Ovary (tissue), 7 donors: ENCODE measurements at regions not wholly inside any gene's neighbourhood (a gene's known extent, or its start where the extent isn't known, plus 50 kb on each side); places are given as distances from the start of the nearest gene placed in this dataset.

Source experiments
- DNase-seq, 5 donors: peaks; one replicate each; pipeline ENCODE4 v3.0.0-alpha.2; 2019 to 2020
- H3K27ac ChIP-seq, 2 donors: fragments of 200-600 bp; one replicate each; pipeline versions ENCODE4 v1.5.1 to v1.8.0; 2019 to 2022
- H3K27me3 ChIP-seq: fragments of 200-600 bp; one replicate; pipeline ENCODE4 v1.8.0; 2022
- H3K36me3 ChIP-seq: fragments of 200-600 bp; sonication (generic); one replicate; pipeline ENCODE4 v1.5.1; 2019
- H3K4me1 ChIP-seq: one replicate; pipeline ENCODE4 v1.8.1; 2013; ENCODE audit warnings: mild to moderate bottlenecking, moderate library complexity; ENCODE audit not compliant: insufficient read depth
- H3K4me3 ChIP-seq: fragments of 200-600 bp; sonication (generic); one replicate; pipeline ENCODE4 v1.5.1; 2017
- H3K9me3 ChIP-seq, 2 donors: fragments of 200-600 bp in 1 of 2; sonication (generic) in 1 of 2; one replicate each; pipeline versions ENCODE4 v1.5.1 to v1.8.1; 2013 to 2019; ENCODE audit warnings: mild to moderate bottlenecking in 1 of 2, moderate library complexity in 1 of 2
- EP300 ChIP-seq: sonication (generic); formaldehyde crosslinking; IDR thresholded peaks from one replicate; pipeline ENCODE4 v1.6.1; 2017; ENCODE audit warnings: antibody characterized with exemption
- POLR2A ChIP-seq: fragments of 450-650 bp; IDR thresholded peaks from one replicate; pipeline ENCODE4 v1.6.1; 2017; ENCODE audit warnings: antibody characterized with exemption, mild to moderate bottlenecking, moderate library complexity
- WGBS, 3 donors: extraction: QIAGEN DNeasy Blood & Tissue Kit in 1 of 3; methylation state at CpG; one replicate each; pipeline versions ENCODE4 v1.1.5 to v1.1.7; 2013 to 2017; 5-methylcytosine and 5-hydroxymethylcytosine counted together
- intact Hi-C, 4 donors: fragments of 100-400 bp; cut with DNase I; formaldehyde crosslinking; loops; one replicate each; pipeline versions ENCODE4 v1.11.0 to v1.15.1; 2022 to 2023
- TF ChIP-seq, protein P1 (sequence below), 3 donors: fragments of 450-650 bp in 2 of 3; fragments of 200-600 bp in 1 of 3; IDR thresholded peaks; one replicate each; pipeline versions ENCODE4 v1.5.1 to v1.8.0; 2016 to 2022; ENCODE audit warnings: antibody characterized with exemption in 3 of 3, mild to moderate bottlenecking in 1 of 3
- donor health status: DM: no; HTN: no; CAD: no; lungs with moderate emphysema.
- donor health status: DM: no; HTN: no; CAD: no.
- donor health status: Bipolar disorder and iron deficiency.
- donor health status: DM: no; HTN: no; CAD: no.
- donor health status: DM: yes; HTN: yes; CAD: no.

- no peak for DNase-seq
- H3K27ac ChIP-seq = no peak overlapping the region
- TF ChIP-seq, protein P1, sequence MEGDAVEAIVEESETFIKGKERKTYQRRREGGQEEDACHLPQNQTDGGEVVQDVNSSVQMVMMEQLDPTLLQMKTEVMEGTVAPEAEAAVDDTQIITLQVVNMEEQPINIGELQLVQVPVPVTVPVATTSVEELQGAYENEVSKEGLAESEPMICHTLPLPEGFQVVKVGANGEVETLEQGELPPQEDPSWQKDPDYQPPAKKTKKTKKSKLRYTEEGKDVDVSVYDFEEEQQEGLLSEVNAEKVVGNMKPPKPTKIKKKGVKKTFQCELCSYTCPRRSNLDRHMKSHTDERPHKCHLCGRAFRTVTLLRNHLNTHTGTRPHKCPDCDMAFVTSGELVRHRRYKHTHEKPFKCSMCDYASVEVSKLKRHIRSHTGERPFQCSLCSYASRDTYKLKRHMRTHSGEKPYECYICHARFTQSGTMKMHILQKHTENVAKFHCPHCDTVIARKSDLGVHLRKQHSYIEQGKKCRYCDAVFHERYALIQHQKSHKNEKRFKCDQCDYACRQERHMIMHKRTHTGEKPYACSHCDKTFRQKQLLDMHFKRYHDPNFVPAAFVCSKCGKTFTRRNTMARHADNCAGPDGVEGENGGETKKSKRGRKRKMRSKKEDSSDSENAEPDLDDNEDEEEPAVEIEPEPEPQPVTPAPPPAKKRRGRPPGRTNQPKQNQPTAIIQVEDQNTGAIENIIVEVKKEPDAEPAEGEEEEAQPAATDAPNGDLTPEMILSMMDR (IDR thresholded peaks at IDR 0.05) = no peak
- no peak for TF ChIP-seq EP300
- no peak for TF ChIP-seq POLR2A
- no peaks in the 10 kb centered on the region for H3K36me3 ChIP-seq
- no peak overlapping the region for H3K4me3 ChIP-seq
- no peaks in the 10 kb centered on the region for H3K4me1 ChIP-seq
- 71 to 78% (median 74%) methylated on average over 3 of the region's 3 CpGs for WGBS, 3 donors
- intact Hi-C loops = no loop called here
- H3K9me3 ChIP-seq = no peaks in the 10 kb centered on the region
- H3K27me3 ChIP-seq = no peaks in the 10 kb centered on the region
Observed at GRCh38 chr2:235286622-235287374, 207.0 kb upstream of the AGAP1 start.

DNA sequence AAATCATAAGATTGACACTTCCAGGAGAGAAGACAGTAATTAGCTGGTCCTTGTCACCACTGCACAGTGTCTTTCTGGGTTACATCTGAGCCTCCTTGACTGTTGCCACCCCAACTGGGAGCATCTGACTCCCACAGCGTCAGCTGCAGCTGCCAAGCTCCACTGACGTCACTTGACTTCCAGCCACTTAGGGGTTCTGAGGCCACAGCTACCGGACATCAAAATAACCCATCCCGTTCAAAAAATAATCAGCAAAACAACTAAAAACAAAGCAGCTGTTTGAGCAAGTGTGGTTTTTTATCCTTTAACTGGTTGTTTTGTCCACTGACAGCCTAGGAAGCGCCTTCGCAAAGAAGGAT, 206.5 kb upstream of the AGAP1 start:
- TF ChIP-seq EP300 (no peak), POLR2A (no peak)
- TF ChIP-seq, protein P1 (IDR thresholded peaks at IDR 0.05) = no peak
- Histone ChIP-seq H3K9me3 (no peaks in the 10 kb centered on the region), H3K4me3 (no peak overlapping the region), H3K36me3 (no peaks in the 10 kb centered on the region), H3K27ac (no peak overlapping the region), H3K27me3 (no peaks in the 10 kb centered on the region), H3K4me1 (no peaks in the 10 kb centered on the region)
- intact Hi-C loops = no loop called here
- peak in 1 of 5 donors; percentile 41 for DNase-seq
- 6 to 8% (median 6%) methylated on average over 6 of the region's 6 CpGs for WGBS, 3 donors

- Histone ChIP-seq H3K4me1 (no peaks in the 10 kb centered on the region), H3K9me3 (no peaks in the 10 kb centered on the region), H3K27me3 (no peaks in the 10 kb centered on the region), H3K27ac (no peak overlapping the region), H3K4me3 (no peak overlapping the region), H3K36me3 (no peaks in the 10 kb centered on the region)
- intact Hi-C loops = no loop called here
- 71 to 78% (median 74%) methylated on average over 4 of the region's 4 CpGs for WGBS, 3 donors
- DNase-seq = no peak
- TF ChIP-seq EP300 (no peak), POLR2A (no peak)
- TF ChIP-seq, protein P1 (IDR thresholded peaks at IDR 0.05) = no peak
Observed at GRCh38 chr2:235291461-235291860, 202.4 kb upstream of the AGAP1 start.

- no peaks in the 10 kb centered on the region for H3K27me3 ChIP-seq
- no peak overlapping the region for H3K4me3 ChIP-seq
- no peak for DNase-seq
- TF ChIP-seq POLR2A (no peak), EP300 (no peak)
- TF ChIP-seq, protein P1 (IDR thresholded peaks at IDR 0.05) = no peak
- intact Hi-C loops = no loop called here
- no peaks in the 10 kb centered on the region for H3K9me3 ChIP-seq
- 86 to 90% (median 88%) methylated on average over 8 of the region's 8 CpGs for WGBS, 3 donors
- H3K4me1 ChIP-seq = no peaks in the 10 kb centered on the region
- no peaks in the 10 kb centered on the region for H3K36me3 ChIP-seq
- no peak overlapping the region for H3K27ac ChIP-seq
Observed at GRCh38 chr2:235293061-235293460, 200.8 kb upstream of the AGAP1 start.
